GM19099 (cell line): ENCODE measurements at regions not wholly inside any gene's neighbourhood (a gene's known extent, or its start where the extent isn't known, plus 50 kb on each side); places are given as distances from the start of the nearest gene placed in this dataset.

Experiments
- POLR2A ChIP-seq: IDR thresholded peaks from 3 replicates; pipeline ENCODE4 v1.6.1; 2011; ENCODE audit warnings: low read depth; ENCODE audit not compliant: insufficient read length; ENCODE audit errors: extremely low read depth

- no peak for TF ChIP-seq POLR2A
These were observed 650.4 kb downstream of the RNF144A start for GRCh38 chr2:7567646-7568045.

GRCh38 chr2:7570247-7570646 is 653.0 kb downstream of the RNF144A start:
- TF ChIP-seq POLR2A: no peak

DNA sequence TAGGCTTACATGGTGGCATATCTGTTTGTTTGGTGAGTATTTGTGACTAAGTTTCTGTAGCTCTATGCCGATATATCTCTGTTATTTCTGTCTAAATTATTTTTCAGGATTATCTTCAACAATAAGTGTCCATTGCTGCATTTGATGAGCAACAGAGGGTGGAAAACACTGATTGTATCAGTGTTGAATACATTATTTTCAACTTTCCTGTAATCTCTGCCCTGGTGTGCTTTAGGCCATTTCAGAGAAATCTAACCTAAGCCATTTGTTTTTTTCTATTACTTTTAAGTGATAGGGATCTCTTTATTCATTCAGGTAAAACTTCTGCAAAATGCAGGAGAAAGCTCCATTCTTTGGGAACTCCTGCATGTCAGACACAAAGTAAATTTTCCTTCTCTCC is 654.5 kb downstream of the RNF144A start:
- TF ChIP-seq POLR2A: no peak

DNA sequence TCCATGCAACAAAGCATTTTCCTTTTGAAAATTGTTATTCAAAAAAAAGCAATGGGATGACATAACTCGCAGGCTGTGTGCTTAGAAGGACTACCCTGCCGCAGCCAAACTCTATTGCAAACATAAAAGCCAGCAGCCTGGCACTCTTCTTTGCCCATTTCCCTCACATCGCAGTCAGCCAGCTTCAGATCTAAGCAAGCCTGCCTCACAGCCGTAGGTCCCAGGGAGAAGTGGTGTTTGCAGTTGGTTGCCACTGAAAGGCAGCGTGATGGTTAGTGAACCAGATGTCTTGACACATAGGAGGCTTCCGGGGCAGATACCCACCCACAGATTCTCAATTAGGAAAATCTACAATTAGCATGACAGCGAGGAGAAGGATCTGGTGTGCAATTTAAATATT is 655.2 kb downstream of the RNF144A start:
- TF ChIP-seq POLR2A: no peak

GRCh38 chr2:7573166-7573825 is 656.1 kb downstream of the RNF144A start:
- no peak for TF ChIP-seq POLR2A

- no peak for TF ChIP-seq POLR2A
These were observed 657.2 kb downstream of the RNF144A start for GRCh38 chr2:7574385-7574784.

- no peak for TF ChIP-seq POLR2A
These were observed 660.6 kb downstream of the RNF144A start for GRCh38 chr2:7577769-7578168.

DNA sequence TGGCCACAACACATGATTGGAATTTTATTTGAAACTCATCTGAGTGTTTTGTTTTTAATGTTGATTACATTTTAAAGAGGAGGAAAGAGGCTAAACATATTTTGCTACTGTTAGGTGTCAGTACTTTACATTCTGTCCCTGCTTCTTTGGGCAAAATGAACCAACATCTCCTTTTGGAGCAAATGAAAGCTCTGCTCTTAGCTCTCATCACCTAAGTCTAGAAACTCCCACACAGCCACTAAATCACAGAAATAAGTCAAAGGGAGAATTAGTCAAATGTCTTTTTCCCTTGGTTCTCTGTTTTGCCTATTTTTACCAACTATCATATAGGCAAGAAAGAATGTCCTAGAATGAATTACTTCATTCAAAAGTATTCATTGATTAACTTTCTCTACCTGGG is 666.8 kb downstream of the RNF144A start:
- no peak for TF ChIP-seq POLR2A

- no peak for TF ChIP-seq POLR2A
These were observed 669.7 kb downstream of the RNF144A start for GRCh38 chr2:7586898-7587297.

DNA sequence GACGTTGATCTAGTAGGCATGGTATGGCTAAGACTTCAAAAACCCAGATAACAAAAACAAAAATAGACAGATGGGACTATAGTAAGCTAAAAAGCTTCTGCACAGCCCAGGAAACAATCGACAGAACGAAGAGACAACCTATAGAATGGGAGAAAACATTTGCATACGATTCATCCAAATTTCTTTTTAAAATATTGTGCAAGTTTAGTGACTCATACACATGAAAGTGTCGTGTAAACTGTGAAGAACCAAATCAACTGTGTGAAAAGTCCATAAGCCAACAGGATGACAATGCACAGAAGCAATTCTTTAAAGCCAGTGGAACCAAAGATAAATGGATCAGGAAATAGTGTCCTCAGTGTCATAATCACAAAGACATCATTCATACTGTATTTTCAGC is 671.1 kb downstream of the RNF144A start:
- no peak for TF ChIP-seq POLR2A

- TF ChIP-seq POLR2A: no peak
These were observed 675.5 kb downstream of the RNF144A start for GRCh38 chr2:7592618-7593140.

DNA sequence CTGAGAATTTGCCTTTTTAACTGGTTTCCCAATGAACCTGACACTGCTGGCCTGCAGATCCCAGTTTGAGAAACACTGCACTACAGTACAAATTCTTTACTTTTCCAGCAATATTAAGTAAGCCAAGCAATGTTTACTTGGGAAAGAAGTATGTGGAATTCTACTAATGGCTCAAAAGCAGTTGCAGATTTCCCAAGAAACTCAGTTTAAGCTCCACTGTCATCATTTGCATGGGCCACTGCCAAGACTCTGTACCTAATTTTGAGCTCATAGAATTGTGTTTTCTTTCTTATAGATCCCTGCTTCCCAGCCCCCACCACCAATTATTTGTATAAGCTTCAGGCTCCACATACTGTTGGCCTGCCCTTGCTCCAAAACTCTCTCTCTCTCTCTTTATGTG is 676.1 kb downstream of the RNF144A start:
- TF ChIP-seq POLR2A: no peak

DNA sequence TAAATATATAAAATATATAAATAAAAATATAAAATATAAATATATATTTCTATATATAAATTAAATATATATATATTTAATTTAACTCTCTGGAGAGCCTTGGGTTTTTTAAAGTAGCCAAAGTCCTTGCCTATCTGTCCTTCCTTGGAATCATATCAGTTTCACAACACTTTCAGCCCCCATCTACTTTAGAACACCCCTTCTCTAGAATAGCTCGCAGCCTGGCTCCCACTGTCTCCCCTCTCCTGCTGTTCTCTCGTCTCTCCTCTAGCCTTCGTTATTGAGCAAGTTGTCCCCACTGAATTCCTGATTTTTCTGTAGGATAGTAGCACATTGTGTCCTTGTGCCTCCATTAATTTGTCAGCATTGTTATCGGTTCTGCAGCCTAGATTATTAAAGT is 677.0 kb downstream of the RNF144A start:
- TF ChIP-seq POLR2A: no peak

DNA sequence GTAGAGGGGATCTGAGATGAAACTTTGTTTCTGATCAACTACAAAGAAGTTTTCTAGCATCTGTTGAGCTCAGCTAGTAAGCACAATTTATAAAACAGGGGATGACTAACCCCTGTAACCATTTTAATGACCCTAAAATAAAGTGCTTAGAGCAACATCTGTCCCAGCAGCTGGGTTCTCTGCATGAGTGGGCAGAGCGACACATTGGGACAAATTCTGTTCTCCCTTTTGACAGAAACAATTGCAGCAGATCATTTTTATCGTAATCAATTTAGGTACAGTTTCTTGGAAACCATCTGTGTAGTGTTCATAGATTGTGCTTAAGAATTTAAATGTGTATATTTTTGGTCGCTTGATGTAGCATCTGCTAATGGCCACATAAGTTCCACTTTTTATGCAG is 678.0 kb downstream of the RNF144A start:
- no peak for TF ChIP-seq POLR2A

DNA sequence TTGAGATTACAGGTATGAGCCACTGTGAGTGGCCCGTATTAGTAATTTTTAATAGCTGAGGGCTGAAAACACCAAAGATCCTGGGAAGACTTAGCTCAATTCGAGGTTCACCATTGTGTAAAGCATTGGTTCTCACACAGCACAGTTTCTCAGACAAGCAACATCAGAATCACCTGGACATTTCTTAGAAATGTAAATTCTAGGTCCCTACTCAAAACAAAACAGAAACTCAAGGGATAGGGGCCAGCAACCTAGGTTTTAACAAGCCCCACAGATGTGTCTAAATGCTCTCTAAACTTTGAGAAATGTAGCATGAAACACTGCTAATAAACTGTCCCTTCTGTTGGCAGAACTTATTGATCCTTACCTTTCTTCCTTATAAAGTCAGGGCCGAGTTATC is 681.2 kb downstream of the RNF144A start:
- no peak for TF ChIP-seq POLR2A

- no peak for TF ChIP-seq POLR2A
These were observed 682.4 kb downstream of the RNF144A start for GRCh38 chr2:7599462-7600258.
